ENCODE measurements at regions not wholly inside any gene's neighbourhood (a gene's known extent, or its start where the extent isn't known, plus 50 kb on each side); places are given as distances from the start of the nearest gene placed in this dataset.

- TF ChIP-seq, protein P1, sequence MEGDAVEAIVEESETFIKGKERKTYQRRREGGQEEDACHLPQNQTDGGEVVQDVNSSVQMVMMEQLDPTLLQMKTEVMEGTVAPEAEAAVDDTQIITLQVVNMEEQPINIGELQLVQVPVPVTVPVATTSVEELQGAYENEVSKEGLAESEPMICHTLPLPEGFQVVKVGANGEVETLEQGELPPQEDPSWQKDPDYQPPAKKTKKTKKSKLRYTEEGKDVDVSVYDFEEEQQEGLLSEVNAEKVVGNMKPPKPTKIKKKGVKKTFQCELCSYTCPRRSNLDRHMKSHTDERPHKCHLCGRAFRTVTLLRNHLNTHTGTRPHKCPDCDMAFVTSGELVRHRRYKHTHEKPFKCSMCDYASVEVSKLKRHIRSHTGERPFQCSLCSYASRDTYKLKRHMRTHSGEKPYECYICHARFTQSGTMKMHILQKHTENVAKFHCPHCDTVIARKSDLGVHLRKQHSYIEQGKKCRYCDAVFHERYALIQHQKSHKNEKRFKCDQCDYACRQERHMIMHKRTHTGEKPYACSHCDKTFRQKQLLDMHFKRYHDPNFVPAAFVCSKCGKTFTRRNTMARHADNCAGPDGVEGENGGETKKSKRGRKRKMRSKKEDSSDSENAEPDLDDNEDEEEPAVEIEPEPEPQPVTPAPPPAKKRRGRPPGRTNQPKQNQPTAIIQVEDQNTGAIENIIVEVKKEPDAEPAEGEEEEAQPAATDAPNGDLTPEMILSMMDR (IDR thresholded peaks at IDR 0.05; ENCODE audit: low read depth, low read length, missing control alignments) = no peak
- H3K4me3 ChIP-seq (ENCODE audit: low read depth, low read length) = no peak overlapping the region
- in situ Hi-C loops (cut with HindIII; ENCODE audit: low sequenced_read_pairs) = no loop called here
- DNase-seq (ENCODE audit: low read depth) = no peak
These were observed 77.3 kb downstream of the PPCDC start for GRCh38 chr15:75100679-75101078.

DNA sequence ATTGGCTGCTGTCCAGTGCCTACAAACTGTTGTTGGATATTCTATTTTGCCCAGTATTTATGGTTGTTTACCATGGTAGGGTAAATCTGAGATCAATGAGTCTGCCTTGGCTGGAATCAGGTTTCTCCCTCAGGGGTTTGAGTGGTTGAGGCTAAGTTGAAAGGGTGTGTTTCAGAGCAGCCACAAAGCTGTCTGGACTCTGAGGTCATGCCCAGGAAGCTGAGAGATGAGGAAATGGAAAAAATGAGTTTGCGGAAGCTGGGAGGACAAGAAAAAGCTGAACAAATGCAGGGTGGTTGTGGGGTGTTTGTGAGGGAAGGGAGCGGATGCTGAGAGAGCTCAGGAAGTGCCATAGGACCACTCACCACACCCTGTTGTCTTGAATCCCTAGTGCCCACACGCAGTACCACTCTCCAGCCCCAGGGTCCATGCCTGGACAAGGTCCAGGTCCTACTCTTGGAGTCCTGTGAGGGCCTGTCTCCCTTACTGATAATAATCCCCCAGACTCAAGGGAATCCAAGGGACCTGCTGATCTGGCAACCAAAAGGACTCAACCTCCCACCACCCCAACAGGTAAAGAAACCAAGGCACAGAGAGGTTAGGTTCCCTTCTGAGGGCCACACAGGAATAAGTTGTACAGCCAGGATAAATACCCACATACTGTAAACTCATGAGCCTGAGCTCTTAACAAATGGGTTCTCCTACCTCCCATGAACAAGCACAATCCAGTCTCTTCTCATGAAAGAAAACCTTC, 81.6 kb downstream of the PPCDC start:
- DNase-seq (ENCODE audit: low read depth) = peak; percentile 83
- no peak overlapping the region for H3K4me3 ChIP-seq (ENCODE audit: low read depth, low read length)
- in situ Hi-C loops (cut with HindIII; ENCODE audit: low sequenced_read_pairs) = no loop called here
- TF ChIP-seq, protein P1 (IDR thresholded peaks at IDR 0.05; ENCODE audit: low read depth, low read length, missing control alignments) = no peak

DNA sequence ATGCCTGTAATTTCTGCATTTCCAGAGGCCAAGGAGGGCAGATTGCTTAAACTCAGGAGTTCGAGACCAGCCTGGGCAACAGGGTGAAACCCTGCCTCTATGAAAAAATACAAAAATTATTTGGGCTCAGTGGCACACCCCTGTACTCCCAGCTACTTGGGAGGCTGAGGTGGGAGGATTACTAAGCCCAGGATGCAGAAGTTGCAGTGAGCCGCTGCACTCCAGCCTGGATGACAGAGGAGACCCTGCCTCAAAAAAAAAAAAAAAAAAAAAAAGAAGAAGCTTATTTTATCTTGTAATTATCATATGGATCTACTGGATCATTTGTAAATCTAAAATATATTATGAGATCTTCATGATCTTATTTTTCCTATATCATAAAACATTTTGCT, 84.1 kb downstream of the PPCDC start:
- no peak overlapping the region for H3K4me3 ChIP-seq (ENCODE audit: low read depth, low read length)
- in situ Hi-C loops (cut with HindIII; ENCODE audit: low sequenced_read_pairs) = no loop called here

DNA sequence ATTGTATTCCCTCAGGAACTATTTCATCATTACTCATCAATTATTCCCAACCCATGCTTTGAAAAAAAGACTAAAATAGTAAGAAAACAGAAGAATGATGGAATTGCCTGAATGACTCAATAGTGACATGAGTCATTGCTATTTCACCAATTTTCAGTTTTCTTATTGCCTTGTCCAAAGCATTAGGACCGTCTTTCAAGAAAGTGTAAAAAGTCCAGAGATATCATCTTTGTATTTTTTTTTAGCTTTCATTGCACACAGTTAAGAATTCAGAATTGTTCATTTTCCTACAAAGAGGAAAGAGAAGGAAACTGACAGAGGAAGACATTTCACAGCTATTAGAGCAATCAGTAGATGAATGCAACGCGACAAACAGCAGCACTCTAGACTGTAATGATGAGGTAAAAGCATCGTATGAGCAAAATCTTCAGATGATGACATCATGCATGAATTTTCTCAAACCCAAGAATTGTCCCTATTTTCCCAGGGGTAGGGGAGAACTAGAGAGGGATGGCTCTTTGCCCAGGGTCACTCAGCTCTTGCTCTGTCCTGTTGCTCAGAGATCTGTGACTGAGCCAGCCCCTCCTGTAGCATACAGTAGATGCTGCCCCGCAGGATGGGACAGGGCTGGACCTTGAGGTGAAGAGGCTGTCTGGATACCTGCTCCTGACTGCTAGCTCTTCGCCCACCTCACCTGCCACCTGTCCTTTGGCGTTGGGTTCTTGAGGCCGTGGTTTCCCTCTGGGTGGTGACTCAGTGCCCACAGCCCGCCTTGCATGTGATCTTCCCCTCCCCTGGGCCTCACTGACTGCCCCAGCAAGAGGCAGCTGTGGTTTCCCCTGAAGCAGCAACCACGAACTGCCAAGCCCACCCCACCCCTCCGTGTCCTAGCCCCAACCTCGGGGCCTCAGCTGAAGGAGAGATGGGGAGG, 84.8 kb downstream of the PPCDC start:
- TF ChIP-seq, protein P1 (IDR thresholded peaks at IDR 0.05; ENCODE audit: low read depth, low read length, missing control alignments) = no peak
- H3K4me3 ChIP-seq (ENCODE audit: low read depth, low read length) = no peak overlapping the region
- in situ Hi-C loops (cut with HindIII; ENCODE audit: low sequenced_read_pairs) = no loop called here
- peak; percentile 48 for DNase-seq (ENCODE audit: low read depth)

More for the DNA sequence above, 84.1 kb downstream of the PPCDC start:
- TF ChIP-seq, protein P1 (IDR thresholded peaks at IDR 0.05; ENCODE audit: low read depth, low read length, missing control alignments) = no peak
- no peak for DNase-seq (ENCODE audit: low read depth)

- DNase-seq (ENCODE audit: low read depth) = no peak
- TF ChIP-seq, protein P1 (IDR thresholded peaks at IDR 0.05; ENCODE audit: low read depth, low read length, missing control alignments) = no peak
- in situ Hi-C loops (cut with HindIII; ENCODE audit: low sequenced_read_pairs) = no loop called here
- no peak overlapping the region for H3K4me3 ChIP-seq (ENCODE audit: low read depth, low read length)
These were observed 85.8 kb downstream of the PPCDC start for GRCh38 chr15:75109021-75109735.

DNA sequence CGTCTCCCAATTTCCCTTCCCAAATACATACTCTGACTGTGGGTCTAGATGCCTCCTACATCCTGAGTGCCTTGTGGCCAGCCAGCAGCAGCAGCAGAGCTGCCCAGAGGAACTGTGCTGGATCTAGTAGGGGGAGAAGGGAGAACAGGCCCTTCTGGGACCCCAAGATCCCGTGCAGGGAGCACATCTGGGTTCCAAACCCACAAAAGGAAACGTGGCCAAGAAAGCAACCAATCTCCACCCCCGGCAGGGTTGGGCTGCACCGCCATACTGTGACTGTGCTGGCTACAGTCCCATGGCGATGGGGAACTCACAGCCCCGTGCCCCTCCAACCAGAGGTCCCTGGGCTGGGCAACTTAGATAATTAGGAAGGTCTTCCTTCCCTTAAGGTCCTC, 86.3 kb downstream of the PPCDC start:
- H3K4me3 ChIP-seq (ENCODE audit: low read depth, low read length) = no peak overlapping the region
- DNase-seq (ENCODE audit: low read depth) = no peak
- TF ChIP-seq, protein P1 (IDR thresholded peaks at IDR 0.05; ENCODE audit: low read depth, low read length, missing control alignments) = no peak
- in situ Hi-C loops (cut with HindIII; ENCODE audit: low sequenced_read_pairs) = no loop called here
